ENCODE measurements at regions not wholly inside any gene's neighbourhood (a gene's known extent, or its start where the extent isn't known, plus 50 kb on each side); places are given as distances from the start of the nearest gene placed in this dataset.

GRCh38 chr4:59570860-59571476, 1629.2 kb upstream of the ADGRL3 start:
- POLR2A ChIA-PET: no interaction called here
- Histone ChIP-seq H3K9ac (ENCODE audit: insufficient read depth, low read depth, low read length) (no peak overlapping the region), H3K4me3 (replicated peaks in 1 of 3; ENCODE audit: insufficient read depth in 1 of 3, low read depth in 2 of 3, low read length in 3 of 3) (no peak overlapping the region), H2AFZ (ENCODE audit: low read length) (no peak overlapping the region), H3K79me2 (ENCODE audit: insufficient read depth, low read length) (no peaks in the 10 kb centered on the region), H4K20me1 (ENCODE audit: insufficient read depth, low read length) (no peaks in the 10 kb centered on the region), H3K4me2 (ENCODE audit: low read depth, low read length) (no peak overlapping the region), H3K27me3 (ENCODE audit: control insufficient read depth in 1 of 2, insufficient read depth in 2 of 2, low read length in 2 of 2) (no peaks in the 10 kb centered on the region), H3K9me3 (ENCODE audit: low read length) (no peaks in the 10 kb centered on the region), H3K27ac (ENCODE audit: extremely low read length, insufficient read depth, low read length) (no peak overlapping the region), H3K36me3 (replicated peaks in 1 of 2; ENCODE audit: control insufficient read depth in 1 of 2, insufficient read depth in 2 of 2, low read length in 2 of 2) (no peaks in the 10 kb centered on the region), H3K4me1 (ENCODE audit: insufficient read depth, low read length) (no peaks in the 10 kb centered on the region)
- intact Hi-C loops (cut with micrococcal nuclease; ENCODE audit: unreplicated experiment): no loop called here
- ATAC-seq (no peak), FAIRE-seq (no peak), DNase-seq (ENCODE audit: low spot score) (no peak)
- WGBS (ENCODE audit: low lambda C conversion rate): 0% methylated on average over 2 of the region's 2 CpGs
- CTCF ChIA-PET (ENCODE audit: low intra/inter-chr PET ratio, low total read pairs): no interaction called here
- TF ChIP-seq SRF (IDR thresholded peaks at IDR 0.05; ENCODE audit: low read depth, low read length) (no peak), HDAC6 (IDR thresholded peaks at IDR 0.05; ENCODE audit: low read depth, low read length) (no peak), KDM3A (CRISPR knock-in tag; IDR thresholded peaks at IDR 0.05; ENCODE audit: low read depth) (no peak), HCFC1 (IDR thresholded peaks at IDR 0.05; ENCODE audit: low read depth, low read length) (no peak), ZKSCAN1 (IDR thresholded peaks at IDR 0.05; ENCODE audit: low read length) (no peak), ZFP82 (CRISPR knock-in tag; IDR thresholded peaks at IDR 0.05; ENCODE audit: borderline replicate concordance) (no peak), ARNT2 (CRISPR knock-in tag; IDR thresholded peaks at IDR 0.05; ENCODE audit: low read depth) (no peak), ZMYM4 (CRISPR knock-in tag; IDR thresholded peaks at IDR 0.05) (no peak), NFE2 (CRISPR knock-in tag; IDR thresholded peaks at IDR 0.05) (no peak), HIC2 (CRISPR knock-in tag; IDR thresholded peaks at IDR 0.05; ENCODE audit: low read depth) (no peak), FOXO1 (CRISPR knock-in tag; IDR thresholded peaks at IDR 0.05) (no peak), ZNF883 (CRISPR knock-in tag; IDR thresholded peaks at IDR 0.05; ENCODE audit: not compliant biosample characterization) (no peak), ZFP36L2 (CRISPR knock-in tag; IDR thresholded peaks at IDR 0.05) (no peak), ATF3 (CRISPR knock-in tag; IDR thresholded peaks at IDR 0.05) (no peak), ZNF703 (CRISPR knock-in tag; IDR thresholded peaks at IDR 0.05; ENCODE audit: borderline replicate concordance) (no peak), DRAP1 (CRISPR knock-in tag; IDR thresholded peaks at IDR 0.05) (no peak), ELK4 (CRISPR knock-in tag; IDR thresholded peaks at IDR 0.05; ENCODE audit: borderline replicate concordance) (no peak)
- BruUV-seq (replicated peaks): no TSS peak
- in situ Hi-C loops (cut with HindIII; ENCODE audit: extremely low pct_ligation_motif_present, low pct_unique_long_range_greater_than_20kb): no loop called here
